ENCODE measurements at regions not wholly inside any gene's neighbourhood (a gene's known extent, or its start where the extent isn't known, plus 50 kb on each side); places are given as distances from the start of the nearest gene placed in this dataset.

DNA sequence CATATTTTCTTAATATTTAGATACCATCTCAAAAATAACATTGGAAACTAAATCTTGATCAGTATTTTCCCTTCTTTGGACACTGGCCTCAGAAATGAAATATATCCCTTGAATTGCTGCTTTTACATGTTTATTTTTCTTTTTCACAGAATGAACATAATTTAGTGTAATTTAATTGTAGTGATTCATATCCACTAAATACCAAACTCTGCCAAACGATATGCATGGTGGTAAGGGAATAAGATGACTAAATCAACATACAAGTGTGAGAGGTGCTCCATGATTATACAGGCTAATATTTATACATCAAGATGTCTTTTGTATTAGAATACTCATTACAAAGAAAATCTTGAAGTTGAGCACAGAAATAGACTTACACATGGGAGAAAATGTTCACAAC is 216.8 kb upstream of the PACRGL start:
- no peaks in the 10 kb centered on the region for H3K36me3 Mint-ChIP-seq (ENCODE audit: low read depth)
- no peaks in the 10 kb centered on the region for H3K4me1 Mint-ChIP-seq
- H3K4me3 Mint-ChIP-seq, result no peak overlapping the region
- no peaks in the 10 kb centered on the region for H3K27me3 Mint-ChIP-seq (ENCODE audit: low read depth, poor library complexity)
- TF ChIP-seq, protein P1, sequence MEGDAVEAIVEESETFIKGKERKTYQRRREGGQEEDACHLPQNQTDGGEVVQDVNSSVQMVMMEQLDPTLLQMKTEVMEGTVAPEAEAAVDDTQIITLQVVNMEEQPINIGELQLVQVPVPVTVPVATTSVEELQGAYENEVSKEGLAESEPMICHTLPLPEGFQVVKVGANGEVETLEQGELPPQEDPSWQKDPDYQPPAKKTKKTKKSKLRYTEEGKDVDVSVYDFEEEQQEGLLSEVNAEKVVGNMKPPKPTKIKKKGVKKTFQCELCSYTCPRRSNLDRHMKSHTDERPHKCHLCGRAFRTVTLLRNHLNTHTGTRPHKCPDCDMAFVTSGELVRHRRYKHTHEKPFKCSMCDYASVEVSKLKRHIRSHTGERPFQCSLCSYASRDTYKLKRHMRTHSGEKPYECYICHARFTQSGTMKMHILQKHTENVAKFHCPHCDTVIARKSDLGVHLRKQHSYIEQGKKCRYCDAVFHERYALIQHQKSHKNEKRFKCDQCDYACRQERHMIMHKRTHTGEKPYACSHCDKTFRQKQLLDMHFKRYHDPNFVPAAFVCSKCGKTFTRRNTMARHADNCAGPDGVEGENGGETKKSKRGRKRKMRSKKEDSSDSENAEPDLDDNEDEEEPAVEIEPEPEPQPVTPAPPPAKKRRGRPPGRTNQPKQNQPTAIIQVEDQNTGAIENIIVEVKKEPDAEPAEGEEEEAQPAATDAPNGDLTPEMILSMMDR (IDR thresholded peaks at IDR 0.05), result no peak
- H3K9me3 Mint-ChIP-seq, result no peaks in the 10 kb centered on the region
- DNase-seq, result no peak
- H3K27ac Mint-ChIP-seq, result no peak overlapping the region

DNA sequence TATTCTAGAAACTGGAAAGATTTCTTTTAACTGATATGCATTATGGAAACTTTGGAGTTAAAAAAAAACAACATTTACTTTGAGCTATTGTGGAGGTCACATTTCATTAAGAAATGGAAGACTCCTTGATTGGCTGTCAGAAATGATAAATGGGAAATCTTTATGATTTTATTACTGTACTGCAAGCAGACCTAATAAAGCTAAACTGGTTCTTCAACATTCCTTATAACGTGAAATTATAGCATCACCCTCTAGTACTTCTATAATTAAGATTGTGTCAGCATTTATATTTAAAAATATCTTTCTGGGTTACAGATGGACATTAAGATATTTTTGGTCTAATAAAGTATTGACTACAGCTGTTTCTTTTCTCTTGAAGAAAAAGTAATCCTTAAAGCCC is 213.8 kb upstream of the PACRGL start:
- Mint-ChIP-seq H3K27me3 (ENCODE audit: low read depth, poor library complexity) (no peaks in the 10 kb centered on the region), H3K27ac (no peak overlapping the region), H3K4me3 (no peak overlapping the region), H3K4me1 (no peaks in the 10 kb centered on the region), H3K36me3 (ENCODE audit: low read depth) (peaks cover 16% of the 10 kb centered on the region), H3K9me3 (no peaks in the 10 kb centered on the region)
- DNase-seq, result no peak
- TF ChIP-seq, protein P1 (IDR thresholded peaks at IDR 0.05), result no peak

DNA sequence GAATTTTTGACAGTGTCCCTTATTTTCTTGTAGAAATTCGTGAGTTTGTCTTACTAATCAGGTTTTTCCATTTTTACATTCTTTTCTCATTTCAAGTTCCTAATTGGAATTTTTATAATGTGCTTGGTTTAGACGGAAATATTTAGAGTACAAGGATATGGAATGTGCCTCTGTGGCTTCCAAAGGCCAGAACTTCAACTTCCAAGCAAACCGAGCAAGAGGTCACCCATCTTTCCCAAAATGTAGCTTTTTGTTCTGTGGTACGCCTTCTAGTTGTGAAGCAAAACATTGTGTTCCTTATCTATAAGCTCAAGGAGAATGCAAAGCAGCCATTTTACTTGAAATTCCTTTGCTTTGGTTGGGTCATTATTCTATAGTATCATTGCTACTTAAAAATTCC is 212.8 kb upstream of the PACRGL start:
- no peak overlapping the region for H3K4me3 Mint-ChIP-seq
- TF ChIP-seq, protein P1 (IDR thresholded peaks at IDR 0.05), result no peak
- H3K27ac Mint-ChIP-seq, result no peak overlapping the region
- no peaks in the 10 kb centered on the region for H3K9me3 Mint-ChIP-seq
- H3K36me3 Mint-ChIP-seq (ENCODE audit: low read depth), result peaks cover 19% of the 10 kb centered on the region
- DNase-seq, result no peak
- no peaks in the 10 kb centered on the region for H3K27me3 Mint-ChIP-seq (ENCODE audit: low read depth, poor library complexity)
- H3K4me1 Mint-ChIP-seq, result no peaks in the 10 kb centered on the region

DNA sequence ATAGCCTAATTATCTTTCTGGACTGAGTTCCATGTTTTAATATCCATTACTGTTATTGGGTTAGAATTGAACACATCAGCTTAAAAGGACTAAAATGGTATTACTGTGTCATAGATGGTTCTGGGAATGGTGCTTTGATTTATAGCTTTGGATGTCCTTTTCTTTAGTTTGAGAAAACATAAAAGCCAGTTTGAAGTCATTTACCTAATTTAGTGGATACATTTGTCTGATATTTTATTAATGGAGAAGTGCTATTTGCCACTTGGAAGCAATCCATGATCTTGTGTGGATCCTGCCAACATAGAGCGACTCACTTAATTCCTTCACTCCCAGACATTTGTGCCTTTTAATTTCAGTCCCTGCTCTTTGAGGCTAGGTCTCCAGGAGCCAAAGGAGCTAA is 212.4 kb upstream of the PACRGL start:
- Mint-ChIP-seq H3K27me3 (ENCODE audit: low read depth, poor library complexity) (no peaks in the 10 kb centered on the region), H3K4me1 (no peaks in the 10 kb centered on the region), H3K9me3 (no peaks in the 10 kb centered on the region), H3K36me3 (ENCODE audit: low read depth) (peaks cover 21% of the 10 kb centered on the region), H3K27ac (no peak overlapping the region), H3K4me3 (no peak overlapping the region)
- TF ChIP-seq, protein P1 (IDR thresholded peaks at IDR 0.05), result no peak
- DNase-seq, result no peak

DNA sequence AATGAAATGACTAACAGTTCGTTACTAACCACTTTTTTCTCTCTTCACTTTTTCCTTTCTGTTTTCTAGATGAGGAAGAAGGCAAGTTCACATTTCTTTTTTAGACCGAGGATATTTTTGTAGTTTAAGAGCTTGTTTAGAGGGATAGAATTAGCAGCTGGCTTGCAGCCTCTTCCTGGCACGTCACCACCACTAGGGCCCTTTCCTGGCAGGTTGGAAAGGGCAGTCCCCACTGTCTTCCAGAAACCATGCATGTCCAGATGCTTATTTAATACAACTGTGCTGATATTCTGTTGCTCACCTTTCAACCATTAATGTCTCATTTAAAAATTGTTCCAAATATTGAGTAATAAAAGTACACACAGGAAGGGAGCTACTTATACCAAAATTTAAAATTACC is 209.5 kb upstream of the PACRGL start:
- H3K27ac Mint-ChIP-seq, result no peak overlapping the region
- H3K4me3 Mint-ChIP-seq, result no peak overlapping the region
- H3K9me3 Mint-ChIP-seq, result no peaks in the 10 kb centered on the region
- H3K36me3 Mint-ChIP-seq (ENCODE audit: low read depth), result peaks cover 33% of the 10 kb centered on the region
- H3K4me1 Mint-ChIP-seq, result no peaks in the 10 kb centered on the region
- no peaks in the 10 kb centered on the region for H3K27me3 Mint-ChIP-seq (ENCODE audit: low read depth, poor library complexity)
- no peak for DNase-seq
- TF ChIP-seq, protein P1 (IDR thresholded peaks at IDR 0.05), result no peak

DNA sequence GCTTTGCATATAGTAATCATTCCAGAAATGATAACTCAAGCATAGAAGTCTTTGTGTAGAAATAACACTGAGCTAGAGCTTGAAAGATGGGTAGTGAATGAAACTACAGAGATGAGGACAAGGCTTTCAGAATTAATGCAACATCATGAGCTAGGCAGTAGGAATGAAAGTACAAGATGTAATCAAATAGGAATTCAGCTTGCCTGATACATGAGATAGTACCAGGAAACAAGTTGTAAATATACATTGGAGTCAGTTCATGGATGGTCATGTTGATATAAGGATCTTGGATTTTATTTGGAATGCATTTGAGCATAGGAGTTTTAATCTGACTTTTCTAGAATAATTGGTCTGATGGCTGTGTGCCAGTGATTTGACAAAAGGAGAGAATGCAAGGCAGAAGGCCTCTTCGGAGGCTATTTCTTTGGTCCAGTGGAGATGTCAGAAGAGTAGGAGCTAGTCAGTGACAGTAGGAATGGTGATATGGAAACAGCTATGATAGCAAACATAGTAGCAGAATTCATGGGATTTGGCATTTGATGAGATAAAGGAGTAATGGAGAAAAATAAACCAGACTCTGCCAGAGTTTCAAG is 206.4 kb upstream of the PACRGL start:
- Mint-ChIP-seq H3K9me3 (no peaks in the 10 kb centered on the region), H3K27ac (peak overlapping the region; percentile 3), H3K36me3 (ENCODE audit: low read depth) (peaks cover 29% of the 10 kb centered on the region), H3K4me3 (no peak overlapping the region), H3K27me3 (ENCODE audit: low read depth, poor library complexity) (peaks cover 3% of the 10 kb centered on the region), H3K4me1 (no peaks in the 10 kb centered on the region)
- DNase-seq, result no peak
- TF ChIP-seq, protein P1 (IDR thresholded peaks at IDR 0.05), result no peak
